HG03575 (cell line): ENCODE measurements at regions not wholly inside any gene's neighbourhood (a gene's known extent, or its start where the extent isn't known, plus 50 kb on each side); places are given as distances from the start of the nearest gene placed in this dataset.
A peak's percentile ranks its signal among the peaks of the same experiment; 100 is the strongest.
"Not testable (repeated sequence)": the region's sequence is repeated elsewhere in the genome, so short reads cannot be mapped to it uniquely, and the experiment has no call there.

ENCODE experiments used
- ATAC-seq: cut with Tn5 transposase; IDR thresholded peaks from one replicate; pipeline ENCODE4 v1.9.1; 2021; ENCODE audit not compliant: unreplicated experiment, insufficient number of reproducible peaks, low FRiP score; ENCODE audit errors: extremely low read depth

DNA sequence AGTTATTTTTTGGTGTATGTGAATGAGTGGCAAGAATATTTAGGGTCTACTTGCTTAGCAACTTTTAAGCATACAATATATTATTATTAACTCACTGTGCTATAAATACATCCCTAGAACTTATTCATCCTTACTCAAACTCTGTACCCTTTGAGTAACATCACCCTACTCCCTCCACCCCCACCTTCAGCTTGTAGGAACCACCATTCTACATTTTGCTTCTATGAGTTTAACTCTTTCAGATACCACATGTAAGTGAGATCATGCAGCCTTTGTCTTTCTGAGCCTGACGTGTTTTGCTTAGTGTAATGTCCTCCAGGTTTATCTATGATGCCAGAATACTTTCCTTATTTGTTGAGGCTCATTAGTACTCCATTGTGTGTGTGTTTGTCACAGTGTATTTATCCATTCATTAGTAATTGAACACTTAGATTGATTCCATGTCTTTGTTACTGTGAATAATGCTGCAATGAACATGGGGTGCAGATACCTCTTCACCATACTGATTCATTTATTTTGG, 526.9 kb downstream of the PYDC2 start:
- ATAC-seq = no peak

- not testable (repeated sequence) for ATAC-seq
Observed at GRCh38 chr3:191993952-191994351, 533.0 kb downstream of the PYDC2 start.

DNA sequence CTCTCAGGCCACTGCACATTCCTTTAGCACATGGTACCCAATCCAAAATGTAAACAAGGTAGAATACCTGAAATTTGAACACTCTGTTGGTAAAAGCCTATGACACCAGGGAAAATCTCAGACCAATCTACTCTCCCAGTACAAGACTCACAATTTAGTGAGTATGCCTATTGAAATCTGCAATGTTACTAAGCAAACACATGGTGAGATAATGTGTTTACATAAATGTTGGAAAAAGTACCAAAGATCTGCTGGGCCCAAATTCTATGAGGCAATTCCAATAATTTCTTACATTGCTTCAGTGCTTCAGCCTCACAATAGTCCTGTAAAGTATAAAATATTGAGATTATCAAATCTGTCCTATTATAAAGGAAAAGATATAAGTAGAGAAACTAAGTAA, 536.1 kb downstream of the PYDC2 start:
- ATAC-seq = no peak

- no peak for ATAC-seq
Observed at GRCh38 chr3:191997579-191998268, 536.8 kb downstream of the PYDC2 start.

GRCh38 chr3:192001218-192001617, 540.3 kb downstream of the PYDC2 start:
- no peak for ATAC-seq

GRCh38 chr3:192005989-192006388, 545.0 kb downstream of the PYDC2 start:
- ATAC-seq = no peak

- ATAC-seq = no peak
Observed at GRCh38 chr3:192009903-192010302, 548.9 kb downstream of the PYDC2 start.

DNA sequence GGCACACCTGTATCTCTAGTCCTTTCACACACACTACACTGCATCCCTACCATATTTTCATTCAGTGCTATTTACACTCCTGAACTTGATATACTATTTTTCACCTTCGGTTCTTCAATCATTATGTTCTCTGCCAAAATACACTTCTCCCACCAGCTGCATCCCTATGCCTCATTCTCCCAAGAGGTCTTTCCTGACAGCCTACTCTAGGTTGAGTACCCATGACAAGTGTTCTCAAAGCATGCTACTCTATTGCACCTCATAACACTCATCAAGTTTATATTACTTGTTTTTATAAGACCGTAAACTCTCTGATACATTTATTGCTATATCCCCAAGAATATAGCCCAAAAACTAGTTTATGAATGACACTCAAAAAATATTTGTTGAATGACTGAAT, 549.5 kb downstream of the PYDC2 start:
- no peak for ATAC-seq

- no peak for ATAC-seq
Observed at GRCh38 chr3:192011137-192011536, 550.2 kb downstream of the PYDC2 start.

DNA sequence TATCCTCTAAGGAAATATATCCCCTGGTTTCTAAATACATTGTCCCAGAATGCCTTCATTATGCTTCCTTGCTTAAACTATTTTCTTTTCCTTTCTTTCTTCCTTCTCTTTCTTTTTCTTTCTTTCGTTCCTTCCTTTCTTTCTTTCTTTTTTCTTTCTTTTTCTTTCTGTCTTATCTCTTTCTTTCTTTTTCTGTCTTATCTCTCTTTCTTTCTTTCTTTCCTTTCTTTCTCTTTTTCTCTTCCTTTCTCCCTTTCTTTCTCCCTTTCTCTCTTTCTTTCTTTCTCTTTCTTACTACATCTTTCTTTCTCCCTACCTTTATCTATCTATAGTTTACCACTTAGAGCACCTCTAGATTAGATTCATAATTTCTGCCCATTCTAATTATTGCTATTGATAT, 552.1 kb downstream of the PYDC2 start:
- ATAC-seq = no peak

DNA sequence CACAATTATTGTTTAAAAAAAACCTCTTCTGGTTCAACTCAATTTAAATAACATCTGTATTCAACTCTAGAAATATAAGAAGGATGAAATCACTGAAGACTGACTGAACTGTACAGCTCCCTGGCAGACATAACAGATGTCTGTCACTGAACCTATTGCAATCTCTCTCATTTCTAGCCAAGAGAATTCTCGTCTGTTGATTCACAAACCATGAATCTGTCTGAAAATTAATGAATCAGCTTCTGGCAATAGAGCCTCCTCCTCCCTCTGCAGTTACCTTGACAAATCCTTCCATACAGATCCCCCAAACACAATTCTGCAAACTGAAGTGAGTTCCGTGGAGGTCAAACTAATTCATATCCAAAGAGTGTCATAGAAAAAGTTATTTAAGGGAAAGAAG, 561.4 kb downstream of the PYDC2 start:
- no peak for ATAC-seq

- ATAC-seq = no peak
Observed at GRCh38 chr3:192024751-192025150, 563.8 kb downstream of the PYDC2 start.

DNA sequence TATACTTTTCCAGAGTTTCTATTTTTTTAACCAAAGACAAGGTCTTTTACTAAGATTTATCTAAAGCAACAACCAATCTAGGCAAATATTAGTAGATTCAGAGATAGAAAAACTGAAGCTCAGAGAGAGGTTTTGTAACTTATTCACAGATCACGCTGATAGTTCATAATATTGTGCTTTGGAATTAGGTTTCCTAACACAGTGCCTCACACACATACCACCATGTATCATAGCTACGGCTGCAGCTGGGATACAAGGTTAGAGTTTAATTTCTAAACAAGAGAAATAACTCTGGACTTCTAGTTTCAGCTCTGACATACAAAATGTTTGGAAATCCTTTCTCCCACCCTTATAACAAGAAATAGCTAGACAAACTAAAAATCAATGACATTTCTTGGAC, 565.7 kb downstream of the PYDC2 start:
- ATAC-seq = no peak

GRCh38 chr3:192031941-192032340, 571.0 kb downstream of the PYDC2 start:
- no peak for ATAC-seq

DNA sequence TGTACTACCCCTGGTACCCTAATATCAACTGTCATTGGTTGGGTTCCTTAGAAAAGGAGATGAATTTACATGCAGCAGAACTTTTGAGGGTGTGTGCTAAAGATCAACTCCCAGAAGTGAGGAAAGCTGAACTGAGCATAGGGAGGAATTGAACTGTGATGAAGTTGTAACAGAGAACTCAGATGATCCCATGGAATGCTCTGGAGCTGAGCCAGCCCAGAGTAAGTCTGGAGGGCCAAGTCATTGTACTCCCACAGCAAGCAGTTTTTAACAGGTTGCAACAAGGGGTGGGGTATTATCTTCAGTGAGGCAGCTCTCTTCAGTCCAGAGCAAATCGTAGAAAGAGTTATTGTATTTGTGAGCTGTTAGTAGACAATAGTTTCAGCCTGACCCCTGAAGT, 572.3 kb downstream of the PYDC2 start:
- no peak for ATAC-seq

DNA sequence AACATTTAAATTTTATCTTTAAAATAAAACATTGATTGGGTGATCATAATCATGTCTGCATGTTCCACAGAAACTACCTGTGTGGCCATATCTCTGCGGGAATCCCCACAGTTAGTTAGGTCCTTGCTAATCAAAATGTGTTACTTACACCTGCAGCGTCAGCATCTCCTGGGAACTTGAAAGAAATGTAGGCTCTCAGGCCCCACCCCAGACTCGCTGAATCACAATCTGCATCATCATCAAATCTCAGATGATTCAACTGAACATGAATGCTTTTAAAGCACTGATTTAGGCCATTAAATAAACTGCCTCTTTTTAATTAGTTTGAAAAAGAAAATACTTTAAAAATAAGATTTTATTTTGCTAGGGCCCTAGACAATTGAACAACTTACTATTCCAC, 577.8 kb downstream of the PYDC2 start:
- ATAC-seq = no peak

- no peak for ATAC-seq
Observed at GRCh38 chr3:192039593-192039992, 578.6 kb downstream of the PYDC2 start.

DNA sequence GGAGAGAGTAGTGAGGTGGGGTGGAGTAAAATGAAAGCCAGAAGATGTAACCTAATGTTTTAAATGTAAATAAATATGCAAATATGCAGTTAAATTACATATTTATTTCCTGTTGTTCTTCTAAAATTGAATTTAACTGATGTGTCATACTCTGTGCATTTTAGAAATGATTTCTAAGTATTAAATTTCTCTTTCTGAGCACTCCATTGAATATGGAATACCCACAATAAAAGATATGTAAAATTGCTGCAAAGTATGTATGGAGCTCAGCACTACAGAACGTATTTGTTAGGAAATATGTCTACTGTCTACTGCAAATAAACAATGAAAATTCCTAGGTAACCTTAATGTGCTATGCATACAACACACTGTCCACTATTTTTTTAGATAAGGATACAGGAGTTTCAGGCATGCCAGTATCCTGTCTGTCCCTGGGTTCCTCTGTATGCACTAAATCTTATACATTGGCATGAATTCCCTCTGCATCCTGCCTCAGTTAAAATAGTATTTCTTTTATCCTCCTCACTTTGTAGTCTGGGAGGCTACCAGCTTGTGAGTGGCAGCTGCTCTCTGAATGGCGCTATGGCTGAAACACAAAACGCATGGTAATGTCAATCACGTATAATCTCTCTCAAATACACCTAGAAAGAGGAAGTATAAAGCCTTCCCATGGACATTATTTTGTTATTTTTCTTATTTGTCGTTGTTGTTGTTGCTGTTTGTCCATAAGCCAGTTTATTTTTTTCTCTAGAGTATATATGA, 579.5 kb downstream of the PYDC2 start:
- ATAC-seq = no peak

GRCh38 chr3:192042116-192042515, 581.2 kb downstream of the PYDC2 start:
- ATAC-seq = peak; percentile 99

- no peak for ATAC-seq
Observed at GRCh38 chr3:192054881-192055280, 593.9 kb downstream of the PYDC2 start.
